RWPE2 (cell line): ENCODE measurements at regions not wholly inside any gene's neighbourhood (a gene's known extent, or its start where the extent isn't known, plus 50 kb on each side); places are given as distances from the start of the nearest gene placed in this dataset.

Source experiments
- ATAC-seq: fragments of 200-7000 bp; cut with Tn5 transposase; 3 replicates; pipeline ENCODE4 v1.9.1; 2021; ENCODE audit warnings: low read depth
- DNase-seq: peaks from one replicate; pipeline ENCODE4 v3.0.0-alpha.2; 2020; ENCODE audit warnings: low spot score
- H3K27ac ChIP-seq: fragments of 450-650 bp; 2 replicates; pipeline ENCODE4 v1.5.1; 2017; ENCODE audit warnings: mild to moderate bottlenecking; ENCODE audit not compliant: poor library complexity, severe bottlenecking
- H3K27me3 ChIP-seq: fragments of 250-450 bp; sonication (Bioruptor Pico); 2 replicates; pipeline ENCODE4 v1.5.1; 2021; ENCODE audit warnings: mild to moderate bottlenecking, moderate library complexity; ENCODE audit not compliant: insufficient read depth, poor library complexity, severe bottlenecking
- H3K36me3 ChIP-seq: fragments of 250-450 bp; sonication (Bioruptor Pico); 2 replicates; pipeline ENCODE4 v1.5.1; 2020; ENCODE audit warnings: low read depth, mild to moderate bottlenecking, moderate library complexity
- H3K4me1 ChIP-seq: fragments of 250-450 bp; sonication (Bioruptor Pico); 2 replicates; pipeline ENCODE4 v1.5.1; 2021; ENCODE audit warnings: mild to moderate bottlenecking, moderate library complexity; ENCODE audit not compliant: insufficient read depth, poor library complexity, severe bottlenecking
- H3K4me3 ChIP-seq: fragments of 250-450 bp; sonication (Bioruptor Pico); 2 replicates; pipeline ENCODE4 v1.5.1; 2021; ENCODE audit warnings: mild to moderate bottlenecking, moderate library complexity; ENCODE audit not compliant: severe bottlenecking
- H3K9me3 ChIP-seq: fragments of 250-450 bp; sonication (Bioruptor Pico); 2 replicates; pipeline ENCODE4 v1.5.1; 2021; ENCODE audit warnings: mild to moderate bottlenecking, moderate library complexity; ENCODE audit not compliant: severe bottlenecking
- CTCF ChIP-seq: fragments of 450-650 bp; IDR thresholded peaks from one replicate; pipeline ENCODE4 v1.5.1; 2017; ENCODE audit warnings: mild to moderate bottlenecking, moderate library complexity; ENCODE audit not compliant: poor library complexity, severe bottlenecking

- no peak for TF ChIP-seq CTCF
- Histone ChIP-seq H3K27me3 (no peaks in the 10 kb centered on the region), H3K4me1 (no peaks in the 10 kb centered on the region), H3K36me3 (peaks cover 18% of the 10 kb centered on the region; the same call in 1 of the 2 replicates), H3K9me3 (no peaks in the 10 kb centered on the region), H3K27ac (no peak overlapping the region), H3K4me3 (no peak overlapping the region)
- DNase-seq = no peak
- no peak for ATAC-seq
Observed at GRCh38 chr6:92072387-92072786, 1347.0 kb downstream of the EPHA7 start.

DNA sequence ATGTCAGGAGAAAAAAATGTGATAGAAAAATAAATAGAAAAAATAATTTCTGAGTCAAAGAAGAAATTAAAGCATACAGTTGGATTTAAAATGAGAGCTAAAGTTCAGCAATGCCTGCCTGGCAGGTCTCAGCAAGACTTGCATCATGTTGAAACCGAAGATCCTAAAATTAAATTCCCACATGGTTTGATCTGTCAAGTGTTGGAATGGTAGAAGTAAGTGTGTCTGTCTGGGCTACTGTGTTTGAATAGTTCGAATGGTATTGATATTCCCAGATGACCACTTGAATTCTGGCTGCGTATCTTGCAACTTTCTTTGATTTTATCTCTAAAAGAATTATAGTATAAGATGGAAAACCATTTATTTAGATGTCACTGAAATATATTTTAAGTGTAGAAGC, 1349.6 kb downstream of the EPHA7 start:
- Histone ChIP-seq H3K36me3 (peaks cover 35% of the 10 kb centered on the region), H3K27ac (no peak overlapping the region), H3K4me3 (no peak overlapping the region), H3K9me3 (no peaks in the 10 kb centered on the region), H3K27me3 (no peaks in the 10 kb centered on the region), H3K4me1 (no peaks in the 10 kb centered on the region)
- no peak for DNase-seq
- TF ChIP-seq CTCF = no peak
- ATAC-seq = no peak

GRCh38 chr6:92052513-92052912, 1366.8 kb downstream of the EPHA7 start:
- DNase-seq (no peak), ATAC-seq (no peak)
- no peak overlapping the region for H3K4me3 ChIP-seq
- H3K36me3 ChIP-seq = peaks cover 17% of the 10 kb centered on the region
- H3K27ac ChIP-seq = no peak overlapping the region
- H3K9me3 ChIP-seq = no peaks in the 10 kb centered on the region
- TF ChIP-seq CTCF = no peak
- H3K4me1 ChIP-seq = peaks cover 2% of the 10 kb centered on the region
- no peaks in the 10 kb centered on the region for H3K27me3 ChIP-seq

GRCh38 chr6:92050216-92050615, 1369.1 kb downstream of the EPHA7 start:
- Histone ChIP-seq H3K4me3 (no peak overlapping the region), H3K4me1 (peaks cover 2% of the 10 kb centered on the region), H3K27me3 (no peaks in the 10 kb centered on the region), H3K9me3 (no peaks in the 10 kb centered on the region), H3K27ac (no peak overlapping the region), H3K36me3 (peaks cover 26% of the 10 kb centered on the region)
- peak; percentile 19; the same call in 1 of the 3 replicates for ATAC-seq
- no peak for DNase-seq
- no peak for TF ChIP-seq CTCF

GRCh38 chr6:92047860-92048259, 1371.5 kb downstream of the EPHA7 start:
- Histone ChIP-seq H3K27me3 (no peaks in the 10 kb centered on the region), H3K36me3 (peaks cover 26% of the 10 kb centered on the region), H3K27ac (no peak overlapping the region), H3K9me3 (no peaks in the 10 kb centered on the region), H3K4me3 (no peak overlapping the region), H3K4me1 (peaks cover 2% of the 10 kb centered on the region)
- DNase-seq (no peak), ATAC-seq (no peak)
- TF ChIP-seq CTCF = no peak
